ENCODE measurements at regions not wholly inside any gene's neighbourhood (a gene's known extent, or its start where the extent isn't known, plus 50 kb on each side); places are given as distances from the start of the nearest gene placed in this dataset.

GRCh38 chr6:141152951-141153350 lies 979.8 kb upstream of the GJE1 start:
- Mint-ChIP-seq H3K9me3 (ENCODE audit: unreplicated experiment) (peaks cover 6% of the 10 kb centered on the region), H3K4me3 (ENCODE audit: unreplicated experiment) (no peak overlapping the region), H3K27me3 (ENCODE audit: insufficient read depth, unreplicated experiment) (no peaks in the 10 kb centered on the region), H3K4me1 (ENCODE audit: insufficient read depth, unreplicated experiment) (no peaks in the 10 kb centered on the region), H3K27ac (ENCODE audit: low read depth, unreplicated experiment) (no peak overlapping the region), H3K36me3 (ENCODE audit: insufficient read depth, unreplicated experiment) (peaks cover 5% of the 10 kb centered on the region)
- CTCF ChIA-PET: no interaction called here
- intact Hi-C loops (cut with micrococcal nuclease): no loop called here
- TF ChIP-seq CTCF (IDR thresholded peaks at IDR 0.05; ENCODE audit: unreplicated experiment): no peak
- POLR2A ChIA-PET: no interaction called here
- DNase-seq (ENCODE audit: unreplicated experiment): no peak
- no TSS peak for BruUV-seq (replicated peaks)

GRCh38 chr6:141151710-141152417 lies 980.9 kb upstream of the GJE1 start:
- peaks cover 7% of the 10 kb centered on the region for H3K9me3 Mint-ChIP-seq (ENCODE audit: unreplicated experiment)
- H3K4me1 Mint-ChIP-seq (ENCODE audit: insufficient read depth, unreplicated experiment): no peaks in the 10 kb centered on the region
- no peak for TF ChIP-seq CTCF (IDR thresholded peaks at IDR 0.05; ENCODE audit: unreplicated experiment)
- peaks cover 6% of the 10 kb centered on the region for H3K36me3 Mint-ChIP-seq (ENCODE audit: insufficient read depth, unreplicated experiment)
- ChIA-PET CTCF (no interaction called here), POLR2A (no interaction called here)
- no TSS peak for BruUV-seq (replicated peaks)
- no peak overlapping the region for H3K27ac Mint-ChIP-seq (ENCODE audit: low read depth, unreplicated experiment)
- intact Hi-C loops (cut with micrococcal nuclease): no loop called here
- H3K27me3 Mint-ChIP-seq (ENCODE audit: insufficient read depth, unreplicated experiment): no peaks in the 10 kb centered on the region
- no peak overlapping the region for H3K4me3 Mint-ChIP-seq (ENCODE audit: unreplicated experiment)
- no peak for DNase-seq (ENCODE audit: unreplicated experiment)

DNA sequence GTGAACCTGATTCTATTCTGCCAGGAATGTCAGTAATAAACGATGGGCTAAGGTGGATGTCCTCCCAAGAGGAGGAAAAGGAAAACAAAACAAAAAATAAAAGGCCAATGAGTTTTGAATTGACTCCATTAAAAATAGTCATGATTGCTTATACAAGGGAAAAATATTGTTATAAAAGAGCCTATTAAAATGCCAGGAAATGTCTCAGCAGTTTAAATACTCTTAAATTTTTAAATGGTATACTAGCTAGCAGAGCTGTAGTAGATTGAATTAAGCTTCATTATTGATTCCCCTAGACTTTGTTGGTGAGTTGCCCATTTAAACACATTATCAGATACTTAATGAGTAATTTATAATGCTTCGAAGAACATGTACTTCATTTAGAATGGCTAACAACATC lies 990.9 kb upstream of the GJE1 start:
- intact Hi-C loops (cut with micrococcal nuclease): no loop called here
- no peak overlapping the region for H3K27ac Mint-ChIP-seq (ENCODE audit: low read depth, unreplicated experiment)
- H3K36me3 Mint-ChIP-seq (ENCODE audit: insufficient read depth, unreplicated experiment): no peaks in the 10 kb centered on the region
- no peak for TF ChIP-seq CTCF (IDR thresholded peaks at IDR 0.05; ENCODE audit: unreplicated experiment)
- BruUV-seq (replicated peaks): no TSS peak
- CTCF ChIA-PET: no interaction called here
- no peak overlapping the region for H3K4me3 Mint-ChIP-seq (ENCODE audit: unreplicated experiment)
- H3K4me1 Mint-ChIP-seq (ENCODE audit: insufficient read depth, unreplicated experiment): no peaks in the 10 kb centered on the region
- no peaks in the 10 kb centered on the region for H3K27me3 Mint-ChIP-seq (ENCODE audit: insufficient read depth, unreplicated experiment)
- no peaks in the 10 kb centered on the region for H3K9me3 Mint-ChIP-seq (ENCODE audit: unreplicated experiment)
- POLR2A ChIA-PET: no interaction called here
- no peak for DNase-seq (ENCODE audit: unreplicated experiment)

- intact Hi-C loops (cut with micrococcal nuclease): no loop called here
- no peak for DNase-seq (ENCODE audit: unreplicated experiment)
- Mint-ChIP-seq H3K4me1 (ENCODE audit: insufficient read depth, unreplicated experiment) (no peaks in the 10 kb centered on the region), H3K9me3 (ENCODE audit: unreplicated experiment) (no peaks in the 10 kb centered on the region), H3K36me3 (ENCODE audit: insufficient read depth, unreplicated experiment) (no peaks in the 10 kb centered on the region), H3K27me3 (ENCODE audit: insufficient read depth, unreplicated experiment) (no peaks in the 10 kb centered on the region), H3K27ac (ENCODE audit: low read depth, unreplicated experiment) (no peak overlapping the region), H3K4me3 (ENCODE audit: unreplicated experiment) (no peak overlapping the region)
- no peak for TF ChIP-seq CTCF (IDR thresholded peaks at IDR 0.05; ENCODE audit: unreplicated experiment)
- BruUV-seq (replicated peaks): no TSS peak
- ChIA-PET POLR2A (no interaction called here), CTCF (no interaction called here)
Observed at GRCh38 chr6:141140905-141141304, 991.8 kb upstream of the GJE1 start.

Data from MCF 10A (cell line).